GM12891 (cell line): ENCODE measurements at regions not wholly inside any gene's neighbourhood (a gene's known extent, or its start where the extent isn't known, plus 50 kb on each side); places are given as distances from the start of the nearest gene placed in this dataset.

ENCODE experiments used
- POLR2A ChIP-seq: IDR thresholded peaks from 2 replicates; pipeline ENCODE4 v1.6.1; 2011; ENCODE audit warnings: low read depth, low read length, control low read depth
- POLR2AphosphoS5 ChIP-seq: IDR thresholded peaks from 2 replicates; pipeline ENCODE4 v1.6.1; 2011; ENCODE audit warnings: low read depth, low read length, control low read depth

GRCh38 chr9:86458191-86458855, 104.1 kb upstream of the TUT7 start:
- no peak for TF ChIP-seq POLR2A
- no peak for TF ChIP-seq POLR2AphosphoS5
